ENCODE measurements at regions not wholly inside any gene's neighbourhood (a gene's known extent, or its start where the extent isn't known, plus 50 kb on each side); places are given as distances from the start of the nearest gene placed in this dataset.

DNA sequence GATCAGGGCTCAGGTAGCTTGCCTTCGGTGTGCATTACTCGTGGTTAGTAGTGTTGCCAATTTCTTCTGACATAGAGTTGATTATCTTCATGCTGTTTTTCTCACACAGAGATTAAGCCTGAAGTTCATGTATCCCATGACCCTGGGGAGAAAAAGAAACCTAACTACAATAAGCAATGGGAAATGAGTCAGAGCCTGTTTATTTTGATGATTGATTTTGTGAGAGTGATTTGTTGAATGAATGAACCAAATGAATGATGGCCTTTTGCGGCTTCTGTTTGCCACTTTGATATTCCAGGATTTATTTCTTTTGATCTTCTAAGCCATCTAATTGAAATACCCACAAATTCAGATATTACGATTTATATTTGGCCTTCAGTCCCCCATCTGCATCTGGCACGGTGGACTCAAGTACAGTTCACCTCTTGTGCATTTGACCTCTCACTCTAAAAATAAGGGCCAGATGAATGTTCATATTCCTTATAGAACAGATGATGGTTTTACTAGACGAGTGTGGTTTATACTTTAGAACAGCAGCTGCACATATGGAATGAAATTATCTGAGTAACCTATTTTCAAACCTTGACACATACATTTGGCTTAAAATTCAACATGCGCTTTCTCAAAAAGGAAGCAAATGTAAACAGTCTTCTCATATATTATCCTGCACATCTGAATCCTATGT is 110.7 kb downstream of the PLCE1 start:
- TF ChIP-seq, protein P1, sequence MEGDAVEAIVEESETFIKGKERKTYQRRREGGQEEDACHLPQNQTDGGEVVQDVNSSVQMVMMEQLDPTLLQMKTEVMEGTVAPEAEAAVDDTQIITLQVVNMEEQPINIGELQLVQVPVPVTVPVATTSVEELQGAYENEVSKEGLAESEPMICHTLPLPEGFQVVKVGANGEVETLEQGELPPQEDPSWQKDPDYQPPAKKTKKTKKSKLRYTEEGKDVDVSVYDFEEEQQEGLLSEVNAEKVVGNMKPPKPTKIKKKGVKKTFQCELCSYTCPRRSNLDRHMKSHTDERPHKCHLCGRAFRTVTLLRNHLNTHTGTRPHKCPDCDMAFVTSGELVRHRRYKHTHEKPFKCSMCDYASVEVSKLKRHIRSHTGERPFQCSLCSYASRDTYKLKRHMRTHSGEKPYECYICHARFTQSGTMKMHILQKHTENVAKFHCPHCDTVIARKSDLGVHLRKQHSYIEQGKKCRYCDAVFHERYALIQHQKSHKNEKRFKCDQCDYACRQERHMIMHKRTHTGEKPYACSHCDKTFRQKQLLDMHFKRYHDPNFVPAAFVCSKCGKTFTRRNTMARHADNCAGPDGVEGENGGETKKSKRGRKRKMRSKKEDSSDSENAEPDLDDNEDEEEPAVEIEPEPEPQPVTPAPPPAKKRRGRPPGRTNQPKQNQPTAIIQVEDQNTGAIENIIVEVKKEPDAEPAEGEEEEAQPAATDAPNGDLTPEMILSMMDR (IDR thresholded peaks at IDR 0.05) = no peak
- TF ChIP-seq SP1 (CRISPR knock-in tag; conservative IDR thresholded peaks at IDR 0.05) (no peak), JUN (CRISPR knock-in tag; IDR thresholded peaks at IDR 0.05) (no peak), TEAD4 (CRISPR knock-in tag; IDR thresholded peaks at IDR 0.05) (no peak), CREM (CRISPR knock-in tag; IDR thresholded peaks at IDR 0.05) (no peak), CREB1 (CRISPR knock-in tag; IDR thresholded peaks at IDR 0.05) (no peak), TCF7 (CRISPR knock-in tag; IDR thresholded peaks at IDR 0.05; ENCODE audit: low read depth) (no peak)
- TF ChIP-seq, protein P2, sequence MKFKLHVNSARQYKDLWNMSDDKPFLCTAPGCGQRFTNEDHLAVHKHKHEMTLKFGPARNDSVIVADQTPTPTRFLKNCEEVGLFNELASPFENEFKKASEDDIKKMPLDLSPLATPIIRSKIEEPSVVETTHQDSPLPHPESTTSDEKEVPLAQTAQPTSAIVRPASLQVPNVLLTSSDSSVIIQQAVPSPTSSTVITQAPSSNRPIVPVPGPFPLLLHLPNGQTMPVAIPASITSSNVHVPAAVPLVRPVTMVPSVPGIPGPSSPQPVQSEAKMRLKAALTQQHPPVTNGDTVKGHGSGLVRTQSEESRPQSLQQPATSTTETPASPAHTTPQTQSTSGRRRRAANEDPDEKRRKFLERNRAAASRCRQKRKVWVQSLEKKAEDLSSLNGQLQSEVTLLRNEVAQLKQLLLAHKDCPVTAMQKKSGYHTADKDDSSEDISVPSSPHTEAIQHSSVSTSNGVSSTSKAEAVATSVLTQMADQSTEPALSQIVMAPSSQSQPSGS (CRISPR knock-in tag; IDR thresholded peaks at IDR 0.05; ENCODE audit: borderline replicate concordance, low read depth) = no peak
- TF ChIP-seq, protein P3, sequence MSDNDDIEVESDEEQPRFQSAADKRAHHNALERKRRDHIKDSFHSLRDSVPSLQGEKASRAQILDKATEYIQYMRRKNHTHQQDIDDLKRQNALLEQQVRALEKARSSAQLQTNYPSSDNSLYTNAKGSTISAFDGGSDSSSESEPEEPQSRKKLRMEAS (CRISPR knock-in tag; IDR thresholded peaks at IDR 0.05) = no peak
- TF ChIP-seq, protein P4, sequence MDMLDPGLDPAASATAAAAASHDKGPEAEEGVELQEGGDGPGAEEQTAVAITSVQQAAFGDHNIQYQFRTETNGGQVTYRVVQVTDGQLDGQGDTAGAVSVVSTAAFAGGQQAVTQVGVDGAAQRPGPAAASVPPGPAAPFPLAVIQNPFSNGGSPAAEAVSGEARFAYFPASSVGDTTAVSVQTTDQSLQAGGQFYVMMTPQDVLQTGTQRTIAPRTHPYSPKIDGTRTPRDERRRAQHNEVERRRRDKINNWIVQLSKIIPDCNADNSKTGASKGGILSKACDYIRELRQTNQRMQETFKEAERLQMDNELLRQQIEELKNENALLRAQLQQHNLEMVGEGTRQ (CRISPR knock-in tag; IDR thresholded peaks at IDR 0.05) = no peak

All from WTC11 (cell line).